A673 (cell line): ENCODE measurements at regions not wholly inside any gene's neighbourhood (a gene's known extent, or its start where the extent isn't known, plus 50 kb on each side); places are given as distances from the start of the nearest gene placed in this dataset.
"Not testable (repeated sequence)": the region's sequence is repeated elsewhere in the genome, so short reads cannot be mapped to it uniquely, and the experiment has no call there.

Source experiments
- BruUV-seq: library from RNA; stranded (reverse); fragments of 400-500 nt; replicated peaks from 2 replicates; lab custom pipeline; 2021; lab: Mats Ljungman, UMichigan
- CTCF ChIA-PET: fragments of 300-600 bp; sonication (Branson Sonifier 250); formaldehyde crosslinking; loops from one replicate; lab custom pipeline; 2022; ENCODE audit warnings: antibody characterized with exemption; lab: Charles Lee
- POLR2A ChIA-PET: fragments of 300-600 bp; sonication (Branson Sonifier 250); formaldehyde crosslinking; loops from one replicate; lab custom pipeline; 2022; ENCODE audit warnings: antibody characterized with exemption; ENCODE audit not compliant: low non-redundant PET; lab: Charles Lee
- DNase-seq: peaks from one replicate; pipeline ENCODE4 v3.0.0-alpha.2; 2015; ENCODE audit warnings: low spot score
- H3K27ac ChIP-seq: fragments of 200-600 bp; sonication (generic); 2 replicates; pipeline ENCODE4 v1.5.1; 2016; ENCODE audit warnings: mixed run types, low read depth, mild to moderate bottlenecking, mixed read lengths, antibody characterized with exemption, low read length; ENCODE audit not compliant: poor library complexity, severe bottlenecking
- H3K27me3 ChIP-seq: fragments of 200-600 bp; sonication (generic); replicated peaks from 2 replicates; pipeline ENCODE4 v1.6.1; 2017; ENCODE audit warnings: mixed run types, low read depth, mild to moderate bottlenecking, mixed read lengths, antibody characterized with exemption, low read length; ENCODE audit not compliant: insufficient read depth, poor library complexity
- H3K36me3 ChIP-seq: fragments of 200-600 bp; sonication (generic); 2 replicates; pipeline ENCODE4 v1.6.1; 2016; ENCODE audit warnings: mixed run types, mild to moderate bottlenecking, mixed read lengths, antibody characterized with exemption, low read length; ENCODE audit not compliant: insufficient read depth, poor library complexity, severe bottlenecking
- H3K4me1 ChIP-seq: fragments of 200-600 bp; sonication (generic); 2 replicates; pipeline ENCODE4 v1.6.1; 2017; ENCODE audit warnings: mixed run types, mild to moderate bottlenecking, mixed read lengths, antibody characterized with exemption, low read length; ENCODE audit not compliant: insufficient read depth, poor library complexity, severe bottlenecking
- H3K4me3 ChIP-seq: fragments of 200-600 bp; sonication (generic); 2 replicates; pipeline ENCODE4 v1.5.1; 2016; ENCODE audit warnings: low read depth, mixed run types, mild to moderate bottlenecking, mixed read lengths, low read length; ENCODE audit not compliant: poor library complexity, severe bottlenecking
- H3K9me3 ChIP-seq: fragments of 200-600 bp; sonication (generic); 2 replicates; pipeline ENCODE4 v1.6.1; 2016; ENCODE audit warnings: mixed run types, low read depth, mild to moderate bottlenecking, mixed read lengths, antibody characterized with exemption, low read length; ENCODE audit not compliant: poor library complexity, severe bottlenecking
- EZH2 ChIP-seq: fragments of 200-600 bp; sonication (generic); IDR thresholded peaks from 2 replicates; pipeline ENCODE4 v1.6.1; 2017; ENCODE audit warnings: borderline replicate concordance, low read depth, mild to moderate bottlenecking, mixed read lengths, antibody characterized with exemption, low read length; ENCODE audit not compliant: poor library complexity, severe bottlenecking
- intact Hi-C: fragments of 100-400 bp; cut with micrococcal nuclease; formaldehyde crosslinking; loops from one replicate; pipeline ENCODE4 v1.10.0; 2022; ENCODE audit not compliant: unreplicated experiment
- TF ChIP-seq, protein P1 (sequence below): fragments of 300-800, 200-600 bp; sonication (generic); conservative IDR thresholded peaks from 2 replicates; pipeline ENCODE4 v1.5.1; 2017; ENCODE audit warnings: low read depth, mild to moderate bottlenecking, antibody characterized with exemption, low read length, moderate library complexity, mixed read lengths

DNA sequence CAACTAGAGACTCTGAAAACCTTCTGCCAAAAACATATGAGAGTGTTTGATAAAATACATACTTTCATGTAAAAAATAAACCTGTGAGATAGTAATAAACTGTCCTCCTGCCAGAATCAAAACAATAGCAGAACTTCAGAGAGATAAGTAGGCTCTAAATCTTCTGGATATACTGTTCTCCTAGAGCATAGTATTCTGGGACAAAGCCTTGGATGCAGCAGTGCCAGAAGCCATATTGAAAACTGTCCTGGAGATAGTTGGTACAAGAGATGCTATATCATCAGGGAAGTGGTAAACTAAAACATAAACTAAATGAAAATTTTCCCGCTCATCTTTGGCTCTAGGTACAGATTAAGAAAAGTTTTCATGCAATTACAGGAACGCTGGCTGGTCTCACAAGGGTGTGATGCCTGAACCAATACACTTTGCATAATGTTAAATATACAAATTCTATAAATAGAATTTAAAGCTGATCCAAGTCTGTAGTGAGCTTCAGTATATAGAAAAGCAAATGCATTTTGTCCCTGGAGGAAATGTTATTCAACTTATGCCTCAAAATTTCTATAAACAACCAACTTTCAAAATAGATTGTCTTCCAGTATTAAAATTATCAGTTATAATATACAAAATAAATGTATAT lies 355.6 kb downstream of the ADAMTS20 start:
- no peak overlapping the region for H3K27ac ChIP-seq
- ChIA-PET POLR2A (no interaction called here), CTCF (no interaction called here)
- H3K36me3 ChIP-seq: no peaks in the 10 kb centered on the region
- no peaks in the 10 kb centered on the region for H3K4me1 ChIP-seq
- DNase-seq: no peak
- intact Hi-C loops: no loop called here
- TF ChIP-seq, protein P1, sequence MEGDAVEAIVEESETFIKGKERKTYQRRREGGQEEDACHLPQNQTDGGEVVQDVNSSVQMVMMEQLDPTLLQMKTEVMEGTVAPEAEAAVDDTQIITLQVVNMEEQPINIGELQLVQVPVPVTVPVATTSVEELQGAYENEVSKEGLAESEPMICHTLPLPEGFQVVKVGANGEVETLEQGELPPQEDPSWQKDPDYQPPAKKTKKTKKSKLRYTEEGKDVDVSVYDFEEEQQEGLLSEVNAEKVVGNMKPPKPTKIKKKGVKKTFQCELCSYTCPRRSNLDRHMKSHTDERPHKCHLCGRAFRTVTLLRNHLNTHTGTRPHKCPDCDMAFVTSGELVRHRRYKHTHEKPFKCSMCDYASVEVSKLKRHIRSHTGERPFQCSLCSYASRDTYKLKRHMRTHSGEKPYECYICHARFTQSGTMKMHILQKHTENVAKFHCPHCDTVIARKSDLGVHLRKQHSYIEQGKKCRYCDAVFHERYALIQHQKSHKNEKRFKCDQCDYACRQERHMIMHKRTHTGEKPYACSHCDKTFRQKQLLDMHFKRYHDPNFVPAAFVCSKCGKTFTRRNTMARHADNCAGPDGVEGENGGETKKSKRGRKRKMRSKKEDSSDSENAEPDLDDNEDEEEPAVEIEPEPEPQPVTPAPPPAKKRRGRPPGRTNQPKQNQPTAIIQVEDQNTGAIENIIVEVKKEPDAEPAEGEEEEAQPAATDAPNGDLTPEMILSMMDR: no peak
- TF ChIP-seq EZH2: no peak
- no peaks in the 10 kb centered on the region for H3K27me3 ChIP-seq
- H3K4me3 ChIP-seq: no peak overlapping the region
- no peaks in the 10 kb centered on the region for H3K9me3 ChIP-seq
- no TSS peak for BruUV-seq

DNA sequence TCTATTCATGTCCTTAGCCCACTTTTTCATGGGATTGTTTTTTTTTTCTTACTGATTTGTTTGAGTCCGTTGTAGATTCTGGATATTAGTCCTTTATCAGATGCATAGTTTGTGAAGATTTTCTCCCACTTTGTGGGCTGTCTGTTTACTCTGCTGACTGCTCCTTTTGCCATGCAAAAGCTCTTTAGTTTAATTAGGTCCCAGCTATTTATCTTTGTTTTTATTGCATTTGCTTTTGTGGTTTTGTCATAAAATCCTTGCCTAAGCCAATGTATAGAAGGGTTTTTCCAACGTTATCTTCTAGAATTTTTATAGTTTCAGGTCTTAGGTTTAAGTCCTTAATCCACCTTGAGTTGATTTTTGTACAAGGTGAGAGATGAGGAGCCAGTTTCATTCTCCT lies 358.9 kb downstream of the ADAMTS20 start:
- DNase-seq, BruUV-seq, H3K27ac ChIP-seq, POLR2A ChIA-PET, H3K4me1 ChIP-seq, CTCF ChIA-PET, H3K27me3 ChIP-seq, H3K36me3 ChIP-seq, intact Hi-C loops, H3K4me3 ChIP-seq, H3K9me3 ChIP-seq: not testable (repeated sequence)

DNA sequence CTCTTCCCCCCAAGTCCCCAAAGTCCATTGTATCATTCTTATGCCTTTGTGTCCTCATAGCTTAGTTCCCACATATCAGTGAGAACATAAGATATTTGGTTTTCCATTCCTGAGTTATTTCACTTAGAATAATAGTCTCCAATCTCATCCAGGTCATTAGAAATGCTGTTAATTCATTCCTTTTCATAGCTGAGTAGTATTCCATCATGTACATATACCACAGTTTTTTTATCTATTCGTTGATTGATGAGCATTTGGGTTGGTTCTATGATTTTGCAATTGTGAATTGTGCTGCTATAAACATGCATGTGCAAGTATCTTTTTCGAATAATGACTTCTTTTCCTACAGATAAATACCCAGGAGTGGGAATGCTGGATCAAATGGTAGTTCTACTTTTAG lies 359.6 kb downstream of the ADAMTS20 start:
- H3K36me3 ChIP-seq, H3K4me3 ChIP-seq, H3K4me1 ChIP-seq, H3K27ac ChIP-seq, H3K27me3 ChIP-seq, intact Hi-C loops, H3K9me3 ChIP-seq, POLR2A ChIA-PET, CTCF ChIA-PET, DNase-seq, BruUV-seq: not testable (repeated sequence)

DNA sequence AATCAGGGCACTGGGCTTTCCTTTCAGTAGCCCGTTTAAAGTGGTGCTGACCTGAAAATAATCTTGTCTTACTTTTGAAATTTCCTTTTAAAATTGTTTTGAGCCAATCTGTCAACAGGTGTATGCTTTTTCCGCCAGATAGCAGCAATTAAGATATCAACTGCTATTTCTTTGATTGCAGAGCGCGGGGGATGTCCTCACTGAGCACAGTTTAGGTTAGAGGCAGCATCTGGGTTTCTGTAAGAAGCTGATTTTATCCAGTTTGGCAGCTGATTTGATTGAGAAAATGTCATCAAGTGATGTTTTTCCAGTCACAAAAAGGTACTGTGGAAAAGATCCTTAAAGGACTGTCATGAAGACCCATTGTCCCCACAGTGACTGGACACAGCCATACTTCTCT lies 371.8 kb downstream of the ADAMTS20 start:
- H3K4me1 ChIP-seq: no peaks in the 10 kb centered on the region
- H3K9me3 ChIP-seq: no peaks in the 10 kb centered on the region
- ChIA-PET POLR2A (no interaction called here), CTCF (no interaction called here)
- no peak for TF ChIP-seq EZH2
- TF ChIP-seq, protein P1: no peak
- BruUV-seq: no TSS peak
- no peak overlapping the region for H3K4me3 ChIP-seq
- H3K27ac ChIP-seq: no peak overlapping the region
- intact Hi-C loops: no loop called here
- no peak for DNase-seq
- no peaks in the 10 kb centered on the region for H3K36me3 ChIP-seq
- no peaks in the 10 kb centered on the region for H3K27me3 ChIP-seq
